ENCODE measurements at regions not wholly inside any gene's neighbourhood (a gene's known extent, or its start where the extent isn't known, plus 50 kb on each side); places are given as distances from the start of the nearest gene placed in this dataset.
"Not testable (repeated sequence)": the region's sequence is repeated elsewhere in the genome, so short reads cannot be mapped to it uniquely, and the experiment has no call there.

DNA sequence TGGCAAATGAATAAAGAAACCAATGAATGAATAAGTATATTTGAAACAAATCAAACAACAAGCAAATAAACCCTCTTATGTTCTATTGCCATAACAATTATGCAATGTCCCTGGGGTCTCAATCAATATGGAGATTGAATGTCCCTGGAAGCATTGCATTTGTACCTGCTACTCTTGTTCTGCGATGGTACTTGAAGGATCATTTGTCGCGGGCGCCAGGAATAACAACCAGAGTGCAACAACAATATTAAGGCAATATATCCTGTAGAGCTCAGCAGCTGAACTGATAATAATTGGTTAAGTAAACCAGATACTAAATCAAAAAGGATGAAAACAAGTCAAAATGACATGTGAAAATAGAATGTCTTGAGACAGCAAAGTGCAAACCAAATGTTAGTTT is 1001.9 kb upstream of the NUDT12 start:
- H3K36me3 ChIP-seq (ENCODE audit: control insufficient read depth in 2 of 2, insufficient read depth in 2 of 2, low read length in 2 of 2), result no peaks in the 10 kb centered on the region
- no peaks in the 10 kb centered on the region for H3K27me3 ChIP-seq (ENCODE audit: control insufficient read depth in 2 of 2, insufficient read depth in 2 of 2, low read length in 2 of 2)
- no peaks in the 10 kb centered on the region for H3K9me3 ChIP-seq (ENCODE audit: control insufficient read depth in 2 of 2, low read length in 2 of 2)
- no peak overlapping the region for H3K4me3 ChIP-seq (ENCODE audit: low read length in 2 of 2)
- H3K27ac ChIP-seq (ENCODE audit: low read depth in 2 of 2, low read length in 2 of 2), result no peak overlapping the region
- H3K9ac ChIP-seq (ENCODE audit: low read depth in 1 of 2, low read length in 2 of 2), result no peak overlapping the region
- H3K4me1 ChIP-seq (ENCODE audit: control insufficient read depth in 2 of 2, insufficient read depth in 2 of 2, low read length in 2 of 2), result no peaks in the 10 kb centered on the region

DNA sequence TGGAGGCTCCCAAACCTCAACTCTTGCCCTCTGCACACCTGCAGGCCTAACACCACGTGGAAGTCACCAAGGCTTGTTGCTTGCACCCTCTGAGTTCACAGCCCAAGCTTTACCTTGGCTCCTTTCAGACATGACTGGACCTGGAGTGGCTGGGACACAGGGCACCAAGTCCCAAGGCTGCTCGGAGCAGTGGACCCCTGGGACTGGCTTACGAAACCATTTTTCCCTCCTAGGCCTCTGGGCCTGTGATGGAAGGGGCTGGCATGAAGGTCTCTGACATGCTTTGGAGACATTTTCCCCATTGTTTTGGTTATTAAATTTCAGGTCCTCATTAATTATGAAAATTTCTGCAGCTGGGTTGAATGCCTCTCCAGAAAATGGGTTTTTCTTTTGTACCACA is 994.4 kb upstream of the NUDT12 start:
- Histone ChIP-seq H3K27ac (ENCODE audit: low read depth in 2 of 2, low read length in 2 of 2) (no peak overlapping the region), H3K36me3 (ENCODE audit: control insufficient read depth in 2 of 2, insufficient read depth in 2 of 2, low read length in 2 of 2) (no peaks in the 10 kb centered on the region), H3K9me3 (ENCODE audit: control insufficient read depth in 2 of 2, low read length in 2 of 2) (no peaks in the 10 kb centered on the region), H3K9ac (ENCODE audit: low read depth in 1 of 2, low read length in 2 of 2) (no peak overlapping the region), H3K4me1 (ENCODE audit: control insufficient read depth in 2 of 2, insufficient read depth in 2 of 2, low read length in 2 of 2) (no peaks in the 10 kb centered on the region), H3K27me3 (ENCODE audit: control insufficient read depth in 2 of 2, insufficient read depth in 2 of 2, low read length in 2 of 2) (no peaks in the 10 kb centered on the region), H3K4me3 (ENCODE audit: low read length in 2 of 2) (no peak overlapping the region)

DNA sequence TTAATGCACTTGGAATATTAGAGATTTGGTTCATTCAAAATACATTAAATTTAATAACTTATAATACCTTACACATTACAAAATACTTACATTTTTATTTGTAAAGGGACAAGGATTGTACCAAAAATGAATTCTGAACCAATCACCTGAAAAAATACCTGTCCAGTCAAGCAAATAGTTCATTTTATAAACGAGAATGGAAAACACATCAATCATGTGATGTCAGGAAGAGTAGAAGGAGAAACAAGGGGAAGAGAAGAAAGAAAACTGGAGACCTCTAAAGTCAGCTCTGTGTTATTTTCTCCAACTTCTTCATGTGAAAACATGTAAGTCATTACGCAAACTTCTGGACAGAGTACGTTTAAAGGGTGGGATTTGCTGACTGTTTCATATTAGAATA is 989.0 kb upstream of the NUDT12 start:
- no peak overlapping the region for H3K9ac ChIP-seq (ENCODE audit: low read depth in 1 of 2, low read length in 2 of 2)
- no peaks in the 10 kb centered on the region for H3K4me1 ChIP-seq (ENCODE audit: control insufficient read depth in 2 of 2, insufficient read depth in 2 of 2, low read length in 2 of 2)
- no peaks in the 10 kb centered on the region for H3K36me3 ChIP-seq (ENCODE audit: control insufficient read depth in 2 of 2, insufficient read depth in 2 of 2, low read length in 2 of 2)
- no peak overlapping the region for H3K4me3 ChIP-seq (ENCODE audit: low read length in 2 of 2)
- H3K9me3 ChIP-seq (ENCODE audit: control insufficient read depth in 2 of 2, low read length in 2 of 2), result no peaks in the 10 kb centered on the region
- H3K27me3 ChIP-seq (ENCODE audit: control insufficient read depth in 2 of 2, insufficient read depth in 2 of 2, low read length in 2 of 2), result no peaks in the 10 kb centered on the region
- no peak overlapping the region for H3K27ac ChIP-seq (ENCODE audit: low read depth in 2 of 2, low read length in 2 of 2)

DNA sequence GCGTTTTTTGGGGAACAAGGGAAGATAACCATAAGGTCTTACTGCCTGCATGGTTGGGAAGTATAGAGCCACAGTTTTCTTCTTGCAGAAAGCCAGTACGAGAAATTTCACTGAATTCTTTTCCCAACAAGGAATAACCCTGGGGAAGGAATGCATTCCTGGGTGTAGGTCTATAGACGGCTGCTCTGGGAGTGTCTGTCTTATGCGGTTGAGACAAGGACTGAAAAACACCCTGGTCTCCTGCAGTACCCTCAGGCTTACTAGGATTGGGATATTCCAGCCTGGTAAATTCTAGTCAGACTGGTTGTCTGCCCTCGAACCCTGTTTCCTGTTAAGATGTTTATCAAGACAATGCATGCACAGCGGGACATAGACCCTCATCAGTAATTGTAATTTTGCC is 984.3 kb upstream of the NUDT12 start:
- H3K27ac ChIP-seq (ENCODE audit: low read depth in 2 of 2, low read length in 2 of 2); H3K4me3 ChIP-seq (ENCODE audit: low read length in 2 of 2); H3K9me3 ChIP-seq (ENCODE audit: control insufficient read depth in 2 of 2, low read length in 2 of 2); H3K4me1 ChIP-seq (ENCODE audit: control insufficient read depth in 2 of 2, insufficient read depth in 2 of 2, low read length in 2 of 2); H3K27me3 ChIP-seq (ENCODE audit: control insufficient read depth in 2 of 2, insufficient read depth in 2 of 2, low read length in 2 of 2); H3K36me3 ChIP-seq (ENCODE audit: control insufficient read depth in 2 of 2, insufficient read depth in 2 of 2, low read length in 2 of 2); H3K9ac ChIP-seq (ENCODE audit: low read depth in 1 of 2, low read length in 2 of 2): not testable (repeated sequence)

DNA sequence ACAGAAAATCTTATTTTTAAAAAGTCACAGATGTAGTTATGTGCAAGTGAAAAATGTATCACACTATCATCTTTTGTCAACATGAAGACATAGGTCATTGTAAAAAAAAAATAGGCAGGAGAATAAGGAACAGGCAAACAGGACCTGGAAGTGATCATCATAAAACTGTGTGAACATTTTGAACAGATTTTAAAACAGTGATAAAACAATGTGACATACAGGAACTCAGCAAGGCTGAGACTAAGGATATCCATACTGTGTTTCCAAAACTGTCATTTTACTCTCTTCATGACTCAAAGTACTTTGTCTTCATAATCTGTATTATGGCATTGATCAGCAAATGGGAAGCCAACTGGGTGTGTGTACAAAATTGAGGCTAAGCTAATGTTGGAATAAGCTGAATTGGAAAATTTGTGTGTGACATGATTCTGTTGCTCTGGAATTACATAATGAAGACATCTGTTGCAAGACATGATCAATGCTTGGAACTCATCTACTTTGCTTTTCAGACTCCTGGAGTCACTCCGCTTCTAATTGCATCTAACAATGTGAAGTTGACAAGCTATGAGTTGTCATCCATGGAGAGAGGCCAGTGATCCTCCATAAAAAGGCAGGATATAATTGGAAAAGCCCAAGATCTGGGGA is 978.7 kb upstream of the NUDT12 start:
- H3K27me3 ChIP-seq (ENCODE audit: control insufficient read depth in 2 of 2, insufficient read depth in 2 of 2, low read length in 2 of 2), result no peaks in the 10 kb centered on the region
- H3K27ac ChIP-seq (ENCODE audit: low read depth in 2 of 2, low read length in 2 of 2), result no peak overlapping the region
- H3K9me3 ChIP-seq (ENCODE audit: control insufficient read depth in 2 of 2, low read length in 2 of 2), result no peaks in the 10 kb centered on the region
- H3K4me1 ChIP-seq (ENCODE audit: control insufficient read depth in 2 of 2, insufficient read depth in 2 of 2, low read length in 2 of 2), result peaks cover 0 to 4% of the 10 kb centered on the region in 2 donors
- no peak overlapping the region for H3K4me3 ChIP-seq (ENCODE audit: low read length in 2 of 2)
- no peaks in the 10 kb centered on the region for H3K36me3 ChIP-seq (ENCODE audit: control insufficient read depth in 2 of 2, insufficient read depth in 2 of 2, low read length in 2 of 2)
- H3K9ac ChIP-seq (ENCODE audit: low read depth in 1 of 2, low read length in 2 of 2), result no peak overlapping the region

DNA sequence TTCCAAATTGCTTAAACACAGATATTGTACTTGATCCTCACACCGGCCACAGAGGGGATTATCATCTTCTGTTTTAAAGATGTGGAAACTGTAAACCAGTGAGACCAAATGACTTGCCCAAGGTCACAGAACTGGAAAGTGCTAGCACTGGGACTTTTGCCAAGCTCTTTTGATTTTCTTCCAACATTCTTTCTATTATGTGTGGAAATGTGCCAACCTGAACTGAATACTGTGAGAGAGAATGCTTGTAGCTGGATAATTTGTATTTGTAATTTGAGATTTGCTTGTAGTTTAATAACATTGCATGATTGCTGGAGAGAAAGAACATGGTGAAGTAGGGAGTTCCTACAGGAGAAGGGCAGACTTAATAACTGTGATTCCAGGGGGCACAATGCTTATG is 977.9 kb upstream of the NUDT12 start:
- Histone ChIP-seq H3K36me3 (ENCODE audit: control insufficient read depth in 2 of 2, insufficient read depth in 2 of 2, low read length in 2 of 2) (no peaks in the 10 kb centered on the region), H3K4me1 (ENCODE audit: control insufficient read depth in 2 of 2, insufficient read depth in 2 of 2, low read length in 2 of 2) (peaks cover 0 to 4% of the 10 kb centered on the region in 2 donors), H3K9me3 (ENCODE audit: control insufficient read depth in 2 of 2, low read length in 2 of 2) (no peaks in the 10 kb centered on the region), H3K9ac (ENCODE audit: low read depth in 1 of 2, low read length in 2 of 2) (no peak overlapping the region), H3K27me3 (ENCODE audit: control insufficient read depth in 2 of 2, insufficient read depth in 2 of 2, low read length in 2 of 2) (no peaks in the 10 kb centered on the region), H3K27ac (ENCODE audit: low read depth in 2 of 2, low read length in 2 of 2) (no peak overlapping the region), H3K4me3 (ENCODE audit: low read length in 2 of 2) (no peak overlapping the region)

DNA sequence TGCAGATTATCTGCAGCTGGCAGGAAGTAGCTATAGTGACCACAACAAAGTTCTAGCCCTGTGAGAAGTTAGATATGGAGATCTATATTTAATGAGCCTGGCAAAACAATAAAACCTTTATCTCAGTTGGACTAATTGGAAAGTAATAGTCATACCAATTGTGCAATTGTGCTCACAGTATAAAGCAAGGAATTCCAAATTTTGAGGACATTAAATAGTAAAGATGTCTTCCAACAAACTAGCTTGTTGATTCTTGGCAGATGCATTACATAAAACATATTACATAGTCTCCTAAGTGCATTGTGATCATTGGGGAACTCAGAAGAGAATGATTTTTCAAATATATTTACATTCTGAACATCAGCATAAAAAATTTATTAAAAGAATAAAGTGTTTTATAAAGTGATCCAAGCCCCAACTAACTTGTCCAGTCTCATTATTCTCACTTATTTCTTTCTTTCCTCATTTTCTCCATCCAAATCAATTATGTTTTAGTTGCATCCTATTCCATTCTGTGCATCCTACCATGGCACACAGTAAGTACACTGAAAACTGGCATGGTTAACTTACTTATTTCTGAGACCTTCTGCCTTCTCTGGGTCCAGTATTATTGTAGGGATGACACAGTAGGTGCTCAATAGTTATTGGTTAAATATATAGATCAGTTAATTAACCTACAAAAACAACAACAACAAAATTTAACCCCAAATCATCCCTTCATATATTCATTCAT is 977.2 kb upstream of the NUDT12 start:
- Histone ChIP-seq H3K4me1 (ENCODE audit: control insufficient read depth in 2 of 2, insufficient read depth in 2 of 2, low read length in 2 of 2) (peaks cover 0 to 4% of the 10 kb centered on the region in 2 donors), H3K27ac (ENCODE audit: low read depth in 2 of 2, low read length in 2 of 2) (no peak overlapping the region), H3K36me3 (ENCODE audit: control insufficient read depth in 2 of 2, insufficient read depth in 2 of 2, low read length in 2 of 2) (no peaks in the 10 kb centered on the region), H3K9ac (ENCODE audit: low read depth in 1 of 2, low read length in 2 of 2) (no peak overlapping the region), H3K9me3 (ENCODE audit: control insufficient read depth in 2 of 2, low read length in 2 of 2) (no peaks in the 10 kb centered on the region), H3K27me3 (ENCODE audit: control insufficient read depth in 2 of 2, insufficient read depth in 2 of 2, low read length in 2 of 2) (no peaks in the 10 kb centered on the region), H3K4me3 (ENCODE audit: low read length in 2 of 2) (no peak overlapping the region)

GRCh38 chr5:104538734-104539133 is 976.1 kb upstream of the NUDT12 start:
- no peak overlapping the region for H3K9ac ChIP-seq (ENCODE audit: low read depth in 1 of 2, low read length in 2 of 2)
- no peak overlapping the region for H3K4me3 ChIP-seq (ENCODE audit: low read length in 2 of 2)
- no peaks in the 10 kb centered on the region for H3K27me3 ChIP-seq (ENCODE audit: control insufficient read depth in 2 of 2, insufficient read depth in 2 of 2, low read length in 2 of 2)
- no peaks in the 10 kb centered on the region for H3K9me3 ChIP-seq (ENCODE audit: control insufficient read depth in 2 of 2, low read length in 2 of 2)
- no peak overlapping the region for H3K27ac ChIP-seq (ENCODE audit: low read depth in 2 of 2, low read length in 2 of 2)
- no peaks in the 10 kb centered on the region for H3K36me3 ChIP-seq (ENCODE audit: control insufficient read depth in 2 of 2, insufficient read depth in 2 of 2, low read length in 2 of 2)
- peaks cover 0 to 4% of the 10 kb centered on the region in 2 donors for H3K4me1 ChIP-seq (ENCODE audit: control insufficient read depth in 2 of 2, insufficient read depth in 2 of 2, low read length in 2 of 2)

DNA sequence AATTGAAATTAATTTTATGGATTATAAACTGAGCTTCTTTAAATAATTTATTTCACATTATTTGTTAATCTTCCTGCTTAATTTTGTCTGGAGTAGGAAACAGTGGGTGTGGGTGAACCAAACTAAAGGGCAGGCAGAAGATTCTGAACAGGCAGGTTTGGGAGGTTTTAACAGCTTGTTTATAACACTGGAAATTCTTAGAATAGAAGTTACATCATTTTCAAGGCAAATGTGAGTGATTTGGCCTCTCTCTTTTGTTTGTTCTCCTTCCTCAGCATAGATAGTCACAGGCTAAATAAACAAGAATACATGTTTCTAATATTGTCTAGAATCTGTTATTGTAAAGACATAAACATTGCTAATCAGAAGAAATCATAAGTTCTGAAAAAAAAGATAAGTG is 970.9 kb upstream of the NUDT12 start:
- no peaks in the 10 kb centered on the region for H3K27me3 ChIP-seq (ENCODE audit: control insufficient read depth in 2 of 2, insufficient read depth in 2 of 2, low read length in 2 of 2)
- no peaks in the 10 kb centered on the region for H3K4me1 ChIP-seq (ENCODE audit: control insufficient read depth in 2 of 2, insufficient read depth in 2 of 2, low read length in 2 of 2)
- no peaks in the 10 kb centered on the region for H3K9me3 ChIP-seq (ENCODE audit: control insufficient read depth in 2 of 2, low read length in 2 of 2)
- no peak overlapping the region for H3K4me3 ChIP-seq (ENCODE audit: low read length in 2 of 2)
- H3K36me3 ChIP-seq (ENCODE audit: control insufficient read depth in 2 of 2, insufficient read depth in 2 of 2, low read length in 2 of 2), result no peaks in the 10 kb centered on the region
- no peak overlapping the region for H3K9ac ChIP-seq (ENCODE audit: low read depth in 1 of 2, low read length in 2 of 2)
- no peak overlapping the region for H3K27ac ChIP-seq (ENCODE audit: low read depth in 2 of 2, low read length in 2 of 2)

DNA sequence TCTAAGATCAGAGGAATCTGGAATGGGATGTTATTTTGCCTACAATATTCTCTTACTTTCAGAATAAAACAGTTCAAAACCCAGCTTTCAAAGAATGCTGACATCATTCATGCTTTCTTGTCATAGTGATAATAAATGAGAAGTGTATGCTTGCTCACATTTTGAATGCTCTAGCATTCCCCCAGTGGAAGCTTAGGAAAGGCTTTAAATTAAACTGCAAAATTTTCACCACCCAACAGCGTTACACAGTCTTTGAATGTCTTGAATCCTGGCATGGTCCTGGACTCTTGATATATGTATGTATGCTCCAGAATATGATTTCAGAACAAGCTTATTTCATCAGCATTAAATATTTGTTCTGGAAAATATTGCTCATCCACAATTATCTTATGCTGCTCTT is 964.3 kb upstream of the NUDT12 start:
- no peak overlapping the region for H3K9ac ChIP-seq (ENCODE audit: low read depth in 1 of 2, low read length in 2 of 2)
- no peak overlapping the region for H3K4me3 ChIP-seq (ENCODE audit: low read length in 2 of 2)
- H3K36me3 ChIP-seq (ENCODE audit: control insufficient read depth in 2 of 2, insufficient read depth in 2 of 2, low read length in 2 of 2), result no peaks in the 10 kb centered on the region
- no peaks in the 10 kb centered on the region for H3K4me1 ChIP-seq (ENCODE audit: control insufficient read depth in 2 of 2, insufficient read depth in 2 of 2, low read length in 2 of 2)
- H3K27ac ChIP-seq (ENCODE audit: low read depth in 2 of 2, low read length in 2 of 2), result no peak overlapping the region
- no peaks in the 10 kb centered on the region for H3K9me3 ChIP-seq (ENCODE audit: control insufficient read depth in 2 of 2, low read length in 2 of 2)
- H3K27me3 ChIP-seq (ENCODE audit: control insufficient read depth in 2 of 2, insufficient read depth in 2 of 2, low read length in 2 of 2), result no peaks in the 10 kb centered on the region
